Thoracic aorta (tissue), 2 donors: ENCODE measurements at regions not wholly inside any gene's neighbourhood (a gene's known extent, or its start where the extent isn't known, plus 50 kb on each side); places are given as distances from the start of the nearest gene placed in this dataset.

Source experiments
- ATAC-seq: fragments of 150-250 bp; one replicate; pipeline ENCODE4 v1.8.0; 2017; ENCODE audit warnings: low read depth; ENCODE audit not compliant: insufficient number of reproducible peaks, low FRiP score
- DNase-seq: peaks from one replicate; pipeline ENCODE4 v3.0.0-alpha.2; 2020; ENCODE audit warnings: low spot score
- H3K27ac ChIP-seq, 2 donors: fragments of 200-600 bp; sonication (generic); 1 replicate in 1 of 2; 2 replicates in 1 of 2; pipeline ENCODE4 v1.5.1; 2016; ENCODE audit warnings: mild to moderate bottlenecking in 2 of 2, moderate library complexity in 2 of 2
- H3K27me3 ChIP-seq: fragments of 200-600 bp; sonication (generic); replicated peaks from 2 replicates; pipeline ENCODE4 v1.6.0; 2016; ENCODE audit warnings: mild to moderate bottlenecking; ENCODE audit not compliant: insufficient read depth
- H3K36me3 ChIP-seq: fragments of 200-600 bp; sonication (generic); one replicate; pipeline ENCODE4 v1.5.1; 2016
- H3K4me1 ChIP-seq, 2 donors: fragments of 200-600 bp; sonication (generic); 1 replicate in 1 of 2; 2 replicates in 1 of 2; pipeline versions ENCODE4 v1.5.1 to v1.6.0; 2016; ENCODE audit warnings: low read depth in 2 of 2, mild to moderate bottlenecking in 1 of 2; ENCODE audit not compliant: control insufficient read depth in 1 of 2
- H3K4me3 ChIP-seq: fragments of 200-600 bp; sonication (generic); 2 replicates; pipeline ENCODE4 v1.5.1; 2016; ENCODE audit warnings: mild to moderate bottlenecking
- H3K9me3 ChIP-seq: fragments of 200-600 bp; sonication (generic); 2 replicates; pipeline ENCODE4 v1.5.1; 2016
- CTCF ChIP-seq: fragments of 200-600 bp; sonication (generic); IDR thresholded peaks from one replicate; pipeline ENCODE4 v1.5.1; 2019; ENCODE audit warnings: antibody characterized with exemption

GRCh38 chr2:100761365-100761764 is 58.6 kb upstream of the NPAS2 start:
- no peak for TF ChIP-seq CTCF
- ATAC-seq (no peak), DNase-seq (no peak)
- H3K4me3 ChIP-seq = no peak overlapping the region
- no peaks in the 10 kb centered on the region for H3K36me3 ChIP-seq
- H3K9me3 ChIP-seq = no peaks in the 10 kb centered on the region
- no peaks in the 10 kb centered on the region for H3K27me3 ChIP-seq
- H3K27ac ChIP-seq = no peak overlapping the region
- H3K4me1 ChIP-seq = peaks cover 0 to 13% of the 10 kb centered on the region in 2 donors

- ATAC-seq = no peak
- no peak for TF ChIP-seq CTCF
- no peak overlapping the region for H3K27ac ChIP-seq
Measured at GRCh38 chr2:100764430-100764829, 55.5 kb upstream of the NPAS2 start.

GRCh38 chr2:100765481-100765880 is 54.5 kb upstream of the NPAS2 start:
- Histone ChIP-seq H3K9me3 (no peaks in the 10 kb centered on the region), H3K27ac (no peak overlapping the region)
- ATAC-seq = no peak

More at GRCh38 chr2:100764430-100764829, 55.5 kb upstream of the NPAS2 start:
- H3K36me3 ChIP-seq = no peaks in the 10 kb centered on the region
- no peaks in the 10 kb centered on the region for H3K27me3 ChIP-seq
- peaks cover 9 to 24% of the 10 kb centered on the region in 2 donors for H3K4me1 ChIP-seq
- no peak for DNase-seq
- H3K9me3 ChIP-seq = no peaks in the 10 kb centered on the region
- no peak overlapping the region for H3K4me3 ChIP-seq

GRCh38 chr2:100766256-100766655 is 53.7 kb upstream of the NPAS2 start:
- DNase-seq (no peak), ATAC-seq (no peak)
- Histone ChIP-seq H3K4me1 (peaks cover 9 to 24% of the 10 kb centered on the region in 2 donors), H3K9me3 (no peaks in the 10 kb centered on the region), H3K4me3 (no peak overlapping the region), H3K27ac (no peak overlapping the region), H3K36me3 (no peaks in the 10 kb centered on the region), H3K27me3 (no peaks in the 10 kb centered on the region)
- no peak for TF ChIP-seq CTCF

More at GRCh38 chr2:100765481-100765880, 54.5 kb upstream of the NPAS2 start:
- TF ChIP-seq CTCF = no peak
- peaks cover 9 to 24% of the 10 kb centered on the region in 2 donors for H3K4me1 ChIP-seq
- no peak overlapping the region for H3K4me3 ChIP-seq
- H3K27me3 ChIP-seq = no peaks in the 10 kb centered on the region
- no peak for DNase-seq
- H3K36me3 ChIP-seq = no peaks in the 10 kb centered on the region

- Histone ChIP-seq H3K4me1 (peaks cover 9 to 24% of the 10 kb centered on the region in 2 donors), H3K4me3 (no peak overlapping the region), H3K36me3 (no peaks in the 10 kb centered on the region), H3K27ac (no peak overlapping the region), H3K27me3 (no peaks in the 10 kb centered on the region), H3K9me3 (no peaks in the 10 kb centered on the region)
- no peak for TF ChIP-seq CTCF
- no peak for ATAC-seq
- no peak for DNase-seq
Measured at GRCh38 chr2:100766806-100767205, 53.1 kb upstream of the NPAS2 start.
